H1 (cell line): ENCODE measurements at regions not wholly inside any gene's neighbourhood (a gene's known extent, or its start where the extent isn't known, plus 50 kb on each side); places are given as distances from the start of the nearest gene placed in this dataset.

Source experiments
- EP300 ChIP-seq, 2 experiments: IDR thresholded peaks; 1 replicate in 1 of 2; 2 replicates in 1 of 2; pipeline ENCODE4 v1.6.1; 2011 to 2012; ENCODE audit warnings: low read depth in 2 of 2, low read length in 2 of 2, mild to moderate bottlenecking in 2 of 2, borderline replicate concordance in 1 of 2, inconsistent platforms in 1 of 2, moderate library complexity in 1 of 2
- FOSL1 ChIP-seq: IDR thresholded peaks from 2 replicates; pipeline ENCODE4 v1.6.1; 2011; ENCODE audit warnings: mild to moderate bottlenecking, low read depth, low read length, moderate library complexity; ENCODE audit not compliant: insufficient read depth
- JUND ChIP-seq: IDR thresholded peaks from 2 replicates; pipeline ENCODE4 v1.6.1; 2011; ENCODE audit warnings: mild to moderate bottlenecking, improper control_type of control experiment, low read length
- NRF1 ChIP-seq: IDR thresholded peaks from 2 replicates; pipeline ENCODE4 v1.6.1; 2011; ENCODE audit warnings: mild to moderate bottlenecking, low read depth, low read length, improper control_type of control experiment
- SP4 ChIP-seq: IDR thresholded peaks from 2 replicates; pipeline ENCODE4 v1.6.1; 2012; ENCODE audit warnings: low read length, inconsistent platforms
- TF ChIP-seq, protein P1 (sequence below): IDR thresholded peaks from 2 replicates; pipeline ENCODE4 v1.6.1; 2012; ENCODE audit warnings: inconsistent platforms

- TF ChIP-seq JUND = no peak
- TF ChIP-seq SP4 = no peak
- TF ChIP-seq, protein P1, sequence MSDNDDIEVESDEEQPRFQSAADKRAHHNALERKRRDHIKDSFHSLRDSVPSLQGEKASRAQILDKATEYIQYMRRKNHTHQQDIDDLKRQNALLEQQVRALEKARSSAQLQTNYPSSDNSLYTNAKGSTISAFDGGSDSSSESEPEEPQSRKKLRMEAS = no peak
- no peak for TF ChIP-seq FOSL1
- TF ChIP-seq NRF1 = no peak
- no peak for TF ChIP-seq EP300 (IDR thresholded peaks at IDR 0.05; ENCODE audit: borderline replicate concordance in 1 of 2, low read depth in 2 of 2, low read length in 2 of 2)
Observed at GRCh38 chr4:81348778-81349094, 123.0 kb downstream of the RASGEF1B start (continued).
